Endodermal cell (in vitro differentiated cells): ENCODE measurements at regions not wholly inside any gene's neighbourhood (a gene's known extent, or its start where the extent isn't known, plus 50 kb on each side); places are given as distances from the start of the nearest gene placed in this dataset.

Experiments
- DNase-seq: peaks from one replicate; pipeline ENCODE4 v3.0.0-alpha.2; 2017
- H3K27ac ChIP-seq: 2 replicates; pipeline ENCODE4 v1.5.1; 2013; ENCODE audit warnings: mild to moderate bottlenecking, low read depth, low read length, moderate library complexity
- H3K27me3 ChIP-seq: 2 replicates; pipeline ENCODE4 v1.6.1; 2013; ENCODE audit warnings: mild to moderate bottlenecking, low read length, moderate library complexity; ENCODE audit not compliant: insufficient read depth, control insufficient read depth, poor library complexity, severe bottlenecking
- H3K36me3 ChIP-seq: 2 replicates; pipeline ENCODE4 v1.7.0; 2013; ENCODE audit warnings: mild to moderate bottlenecking, low read length, moderate library complexity; ENCODE audit not compliant: control insufficient read depth, insufficient read depth
- H3K4me1 ChIP-seq: one replicate; pipeline ENCODE4 v1.7.0; 2013; ENCODE audit warnings: low read length; ENCODE audit not compliant: control insufficient read depth, insufficient read depth
- H3K4me3 ChIP-seq: 2 replicates; pipeline ENCODE4 v1.5.1; 2013; ENCODE audit warnings: mild to moderate bottlenecking, low read length, moderate library complexity
- H3K9ac ChIP-seq: 2 replicates; pipeline ENCODE4 v1.6.1; 2013; ENCODE audit warnings: mild to moderate bottlenecking, low read length, moderate library complexity; ENCODE audit not compliant: poor library complexity, severe bottlenecking; ENCODE audit errors: extremely low read depth
- H3K9me3 ChIP-seq: 2 replicates; pipeline ENCODE4 v1.6.1; 2013; ENCODE audit warnings: mild to moderate bottlenecking, low read length, moderate library complexity; ENCODE audit not compliant: control insufficient read depth
- H3K27ac Mint-ChIP-seq: 2 replicates; pipeline ENCODE4 v1.8.0; 2020; ENCODE audit warnings: mixed read lengths
- H3K27me3 Mint-ChIP-seq: 2 replicates; pipeline ENCODE4 v1.8.0; 2021; ENCODE audit warnings: mild to moderate bottlenecking, mixed read lengths; ENCODE audit not compliant: insufficient read depth
- H3K36me3 Mint-ChIP-seq: 2 replicates; pipeline ENCODE4 v1.8.0; 2020; ENCODE audit warnings: low read depth, mixed read lengths
- H3K4me1 Mint-ChIP-seq: 2 replicates; pipeline ENCODE4 v1.8.0; 2020; ENCODE audit warnings: mixed read lengths
- H3K4me3 Mint-ChIP-seq: 2 replicates; pipeline ENCODE4 v1.8.0; 2020; ENCODE audit warnings: mild to moderate bottlenecking, moderate library complexity, mixed read lengths
- H3K9me3 Mint-ChIP-seq: 2 replicates; pipeline ENCODE4 v1.8.0; 2020; ENCODE audit warnings: mild to moderate bottlenecking, mixed read lengths
- CTCF ChIP-seq: fragments of 200-600 bp; sonication (generic); conservative IDR thresholded peaks from 2 replicates; pipeline ENCODE4 v1.5.0; 2021; ENCODE audit warnings: antibody characterized with exemption, mild to moderate bottlenecking
- WGBS, 2 experiments: methylation state at CpG; one replicate each; pipeline versions ENCODE4 v1.1.5 to v1.1.7; 2013; ENCODE audit warnings: missing lambda C conversion rate in 2 of 2, mixed read lengths in 1 of 2; ENCODE audit not compliant: insufficient coverage in 1 of 2, insufficient read length in 1 of 2; 5-methylcytosine and 5-hydroxymethylcytosine counted together

- Histone ChIP-seq H3K9me3 (peaks cover 6% of the 10 kb centered on the region), H3K9ac (no peak overlapping the region), H3K4me1 (no peaks in the 10 kb centered on the region), H3K4me3 (no peak overlapping the region), H3K27ac (no peak overlapping the region), H3K36me3 (no peaks in the 10 kb centered on the region), H3K27me3 (no peaks in the 10 kb centered on the region)
- no peak overlapping the region for H3K27ac Mint-ChIP-seq
- H3K4me1 Mint-ChIP-seq, result no peaks in the 10 kb centered on the region
- no peak overlapping the region for H3K4me3 Mint-ChIP-seq
- 78 to 80% methylated on average over 1 to 2 of the region's 2 CpGs for WGBS, 2 experiments
- H3K9me3 Mint-ChIP-seq, result peaks cover 5% of the 10 kb centered on the region
- H3K27me3 Mint-ChIP-seq, result no peaks in the 10 kb centered on the region
- no peaks in the 10 kb centered on the region for H3K36me3 Mint-ChIP-seq
- no peak for TF ChIP-seq CTCF
- DNase-seq, result no peak
Measured at GRCh38 chr7:68152205-68152604, 1155.6 kb downstream of the TYW1 start.

- Mint-ChIP-seq H3K9me3 (peaks cover 5% of the 10 kb centered on the region), H3K4me3 (no peak overlapping the region), H3K36me3 (no peaks in the 10 kb centered on the region), H3K27me3 (no peaks in the 10 kb centered on the region), H3K4me1 (peaks cover 3% of the 10 kb centered on the region), H3K27ac (no peak overlapping the region)
- no peak overlapping the region for H3K27ac ChIP-seq
- no peak for TF ChIP-seq CTCF
- H3K9me3 ChIP-seq, result peaks cover 6% of the 10 kb centered on the region
- no peaks in the 10 kb centered on the region for H3K4me1 ChIP-seq
- no peaks in the 10 kb centered on the region for H3K27me3 ChIP-seq
- no peak for DNase-seq
- H3K4me3 ChIP-seq, result no peak overlapping the region
- no peak overlapping the region for H3K9ac ChIP-seq
- no peaks in the 10 kb centered on the region for H3K36me3 ChIP-seq
- WGBS, 2 experiments, result 85 to 100% methylated on average over 1 to 2 of the region's 2 CpGs
Measured at GRCh38 chr7:68155676-68156075, 1159.0 kb downstream of the TYW1 start.

GRCh38 chr7:68158686-68159295 lies 1162.2 kb downstream of the TYW1 start:
- no peaks in the 10 kb centered on the region for H3K36me3 Mint-ChIP-seq
- H3K36me3 ChIP-seq, result no peaks in the 10 kb centered on the region
- no peak overlapping the region for H3K27ac ChIP-seq
- peaks cover 5% of the 10 kb centered on the region for H3K9me3 Mint-ChIP-seq
- peaks cover 3% of the 10 kb centered on the region for H3K4me1 Mint-ChIP-seq
- no peak overlapping the region for H3K4me3 ChIP-seq
- no peak overlapping the region for H3K27ac Mint-ChIP-seq
- no peak for DNase-seq
- H3K9me3 ChIP-seq, result peaks cover 6% of the 10 kb centered on the region
- H3K4me3 Mint-ChIP-seq, result no peak overlapping the region
- no peaks in the 10 kb centered on the region for H3K4me1 ChIP-seq
- 100% methylated on average over 1 of the region's 2 CpGs; no CpG with 5 or more reads in 1 of the 2 experiments for WGBS, 2 experiments
- TF ChIP-seq CTCF, result no peak
- H3K9ac ChIP-seq, result no peak overlapping the region
- H3K27me3 ChIP-seq, result no peaks in the 10 kb centered on the region
- no peaks in the 10 kb centered on the region for H3K27me3 Mint-ChIP-seq
